ENCODE measurements at regions not wholly inside any gene's neighbourhood (a gene's known extent, or its start where the extent isn't known, plus 50 kb on each side); places are given as distances from the start of the nearest gene placed in this dataset.
A peak's percentile ranks its signal among the peaks of the same experiment; 100 is the strongest.

GRCh38 chr1:18552631-18553030, 71.9 kb downstream of the KLHDC7A start:
- no peak overlapping the region for H3K4me3 ChIP-seq (replicated peaks in 1 of 2; ENCODE audit: low read depth in 2 of 2, low read length in 2 of 2)

GRCh38 chr1:18553388-18553787, 72.7 kb downstream of the KLHDC7A start:
- no peak for DNase-seq (ENCODE audit: low read depth in 2 of 2)
- H3K4me3 ChIP-seq (replicated peaks in 1 of 2; ENCODE audit: low read depth in 2 of 2, low read length in 2 of 2) = no peak overlapping the region
- TF ChIP-seq CTCF (IDR thresholded peaks at IDR 0.05; ENCODE audit: low read depth, low read length) = no peak

More at GRCh38 chr1:18552631-18553030, 71.9 kb downstream of the KLHDC7A start:
- TF ChIP-seq CTCF (IDR thresholded peaks at IDR 0.05; ENCODE audit: low read depth, low read length) = no peak
- DNase-seq (ENCODE audit: low read depth in 2 of 2) = no peak

- no peak for TF ChIP-seq CTCF (IDR thresholded peaks at IDR 0.05; ENCODE audit: low read depth, low read length)
- no peak for DNase-seq (ENCODE audit: low read depth in 2 of 2)
- no peak overlapping the region for H3K4me3 ChIP-seq (replicated peaks in 1 of 2; ENCODE audit: low read depth in 2 of 2, low read length in 2 of 2)
Measured at GRCh38 chr1:18554099-18554498, 73.4 kb downstream of the KLHDC7A start.

- TF ChIP-seq CTCF (IDR thresholded peaks at IDR 0.05; ENCODE audit: low read depth, low read length) = no peak
- no peak for DNase-seq (ENCODE audit: low read depth in 2 of 2)
- no peak overlapping the region for H3K4me3 ChIP-seq (replicated peaks in 1 of 2; ENCODE audit: low read depth in 2 of 2, low read length in 2 of 2)
Measured at GRCh38 chr1:18554597-18554996, 73.9 kb downstream of the KLHDC7A start.

GRCh38 chr1:18555036-18555435, 74.3 kb downstream of the KLHDC7A start:
- H3K4me3 ChIP-seq (replicated peaks in 1 of 2; ENCODE audit: low read depth in 2 of 2, low read length in 2 of 2) = no peak overlapping the region
- no peak for DNase-seq (ENCODE audit: low read depth in 2 of 2)
- TF ChIP-seq CTCF (IDR thresholded peaks at IDR 0.05; ENCODE audit: low read depth, low read length) = no peak

GRCh38 chr1:18556364-18556763, 74.3 kb upstream of the PAX7 start:
- peak; percentile 27 to 35 for DNase-seq (ENCODE audit: low read depth in 2 of 2)
- TF ChIP-seq CTCF (IDR thresholded peaks at IDR 0.05; ENCODE audit: low read depth, low read length) = peak; percentile 38

More at GRCh38 chr1:18556364-18556763, 74.3 kb upstream of the PAX7 start:
- H3K4me3 ChIP-seq (replicated peaks in 1 of 2; ENCODE audit: low read depth in 2 of 2, low read length in 2 of 2) = no peak overlapping the region
